Activated naive CD8-positive, alpha-beta T cell treated with anti-CD3 and anti-CD28 coated beads, Interleukin-2, amount 50 U/mL, for 16 hours (primary cell): ENCODE measurements at regions not wholly inside any gene's neighbourhood (a gene's known extent, or its start where the extent isn't known, plus 50 kb on each side); places are given as distances from the start of the nearest gene placed in this dataset.

ENCODE experiments used
- DNase-seq: peaks from one replicate; pipeline ENCODE4 v3.0.0-alpha.2; 2020; ENCODE audit warnings: low read depth, low spot score

DNA sequence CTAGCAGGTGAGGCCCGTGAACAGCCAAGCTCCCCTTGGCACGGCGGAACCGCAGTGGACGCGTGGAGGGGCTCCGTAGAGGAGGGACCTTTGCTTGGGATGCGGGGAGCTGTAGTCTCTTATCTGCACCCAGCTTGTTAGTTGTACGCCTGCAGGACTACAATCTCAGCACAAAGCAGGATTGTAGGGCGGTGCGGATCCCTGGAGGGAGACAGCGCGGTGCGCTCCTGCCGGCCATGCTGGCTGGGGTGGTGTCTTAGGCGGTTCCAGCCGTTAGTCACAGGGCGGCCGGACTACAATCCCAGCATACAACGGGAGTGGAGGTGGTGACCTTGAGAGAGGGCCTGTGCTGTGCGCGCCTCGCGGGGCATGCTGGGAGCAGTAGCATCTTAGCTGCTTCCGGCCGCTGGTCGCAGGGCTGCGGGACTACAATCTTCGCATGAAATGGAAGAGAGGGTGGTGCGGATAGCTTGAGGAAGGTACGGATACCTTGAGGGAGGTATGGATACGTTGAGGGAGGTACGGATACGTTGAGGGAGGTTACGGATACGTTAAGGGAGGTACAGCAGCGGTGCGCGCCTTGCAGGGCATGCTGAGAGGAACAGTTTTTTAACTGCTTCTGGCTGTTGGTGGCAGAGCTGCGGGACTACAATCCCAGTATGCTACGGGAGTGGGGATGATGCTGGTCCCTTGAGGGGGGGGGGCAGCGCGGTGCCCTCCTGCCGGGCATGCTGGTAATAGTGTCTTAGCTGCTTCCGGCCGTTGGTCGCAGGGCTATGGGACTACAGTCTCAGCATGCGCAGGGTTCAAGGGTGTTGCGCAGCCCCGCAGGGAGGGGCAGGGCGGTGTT is 1419.1 kb downstream of the UQCRFS1 start:
- peak; percentile 78 for DNase-seq

DNA sequence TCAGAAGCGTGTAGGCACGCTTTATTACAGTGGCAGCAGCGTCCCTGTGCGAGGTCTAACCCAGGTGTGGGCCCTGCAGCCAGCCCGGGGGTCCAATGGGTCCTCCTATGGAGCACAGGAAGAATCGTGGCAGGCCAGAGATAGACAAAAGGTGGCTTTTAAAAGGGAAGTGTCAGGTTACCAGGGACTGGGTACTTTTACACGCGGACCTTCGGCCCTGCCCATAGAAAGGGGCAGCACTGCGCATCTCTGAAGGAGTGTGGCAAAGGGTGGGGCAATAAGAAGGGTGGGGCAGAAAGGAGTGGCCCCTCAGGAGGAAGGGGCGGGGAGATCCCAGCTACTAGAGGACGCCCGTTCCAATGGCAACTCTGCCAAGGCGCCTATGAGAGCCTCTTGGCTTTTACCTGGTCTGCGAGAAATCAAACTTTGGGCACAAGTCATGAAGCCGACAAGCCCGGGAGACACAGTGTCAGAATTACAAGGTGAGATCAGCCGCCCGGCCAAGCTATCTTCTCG is 1419.8 kb downstream of the UQCRFS1 start:
- DNase-seq, result peak; percentile 44

DNA sequence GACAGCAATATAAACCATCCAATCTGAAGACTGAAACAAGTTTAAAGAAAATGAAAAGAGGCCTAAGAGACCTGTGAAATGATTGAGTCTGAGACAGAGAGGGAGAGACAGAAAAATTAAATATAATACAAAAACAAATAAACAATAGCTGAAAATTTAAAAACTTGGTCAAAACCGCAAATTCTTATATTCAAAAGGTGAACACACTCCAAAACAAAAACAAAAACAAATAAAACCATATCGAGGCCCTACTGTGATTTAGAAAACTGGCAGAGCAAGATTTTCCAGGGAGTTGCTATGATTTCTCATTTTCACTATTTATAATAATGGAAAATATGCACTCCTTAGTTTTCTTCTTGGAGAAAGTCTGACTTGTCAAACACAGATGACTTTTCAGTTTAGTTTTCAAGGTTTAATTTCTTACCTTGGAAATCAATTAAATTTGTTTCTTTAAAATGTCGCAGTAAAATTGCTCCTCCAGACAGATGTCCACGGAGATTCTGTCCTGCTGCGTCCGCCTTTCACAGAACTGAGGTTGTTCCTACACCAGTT is 1420.3 kb downstream of the UQCRFS1 start:
- no peak for DNase-seq

DNA sequence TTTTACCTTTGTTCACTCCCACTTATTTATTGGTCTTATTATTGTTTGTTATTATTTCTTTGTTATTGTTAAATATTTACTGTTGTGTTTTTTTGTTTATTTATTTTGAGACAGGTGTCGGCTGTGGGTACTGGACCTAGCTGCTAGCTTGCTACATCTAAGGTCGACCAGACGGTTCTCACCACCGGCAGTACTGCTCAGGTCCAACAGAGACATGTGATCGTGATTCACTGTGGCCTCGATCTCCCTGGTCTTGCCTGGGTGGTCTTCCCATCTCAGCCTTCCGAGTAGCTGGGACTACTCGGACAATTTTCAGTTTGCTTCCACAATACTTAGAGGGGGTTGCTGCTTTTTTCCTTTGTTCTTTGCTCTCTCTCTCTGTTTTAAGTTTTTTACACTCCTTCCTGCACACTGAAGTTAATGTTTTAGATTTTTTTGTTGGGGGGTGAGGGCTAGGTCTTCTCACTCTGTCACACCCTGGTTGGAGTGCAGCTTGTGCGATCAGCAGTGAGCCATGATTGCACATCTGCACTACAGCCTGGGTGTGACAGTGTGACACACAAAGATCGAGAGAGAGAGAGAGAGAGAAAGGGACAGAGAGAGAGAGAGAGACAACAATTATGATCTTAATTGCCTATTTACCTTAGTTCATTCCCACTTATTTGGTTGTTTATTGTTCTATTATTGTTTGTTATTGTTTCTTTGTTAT is 1432.4 kb downstream of the UQCRFS1 start:
- no peak for DNase-seq

DNA sequence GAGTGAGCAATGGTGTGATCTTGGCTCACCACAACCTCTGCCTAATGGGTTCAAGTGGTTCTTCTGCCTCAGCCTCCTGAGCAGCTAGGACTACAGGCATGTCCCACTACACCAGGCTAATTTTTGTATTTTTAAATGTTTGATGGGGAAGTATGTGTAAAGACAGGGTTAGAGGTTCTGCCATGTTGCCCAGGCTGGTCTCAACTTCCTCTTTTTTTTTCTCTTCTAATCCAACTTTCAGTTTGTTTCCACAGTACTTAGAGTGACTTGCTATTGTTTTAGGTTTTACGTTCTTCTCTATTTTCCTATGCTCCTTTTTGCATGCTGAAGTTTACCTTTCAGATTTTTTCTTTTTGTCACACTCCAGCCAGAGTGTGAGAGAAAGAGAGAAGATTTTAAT is 1433.0 kb downstream of the UQCRFS1 start:
- DNase-seq, result no peak

DNA sequence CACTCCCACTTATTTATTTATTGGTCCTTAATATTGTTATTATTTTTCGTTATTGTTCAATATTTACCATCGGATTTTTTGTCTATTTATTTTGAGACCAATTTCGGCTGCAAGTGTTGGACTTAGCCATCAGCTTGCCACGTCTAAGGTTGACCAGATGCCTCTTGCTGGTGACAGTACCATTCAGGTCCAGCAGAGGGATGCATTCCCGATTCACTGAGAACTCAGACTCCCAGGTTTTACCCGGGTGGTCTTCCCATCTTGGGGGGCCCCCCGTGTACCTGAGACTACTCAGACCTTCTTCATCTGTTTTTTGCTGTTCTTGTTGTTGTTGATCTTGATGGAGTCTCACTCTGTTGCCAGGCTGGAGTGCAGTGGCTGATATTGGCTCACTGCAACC is 1435.2 kb downstream of the UQCRFS1 start:
- no peak for DNase-seq

DNA sequence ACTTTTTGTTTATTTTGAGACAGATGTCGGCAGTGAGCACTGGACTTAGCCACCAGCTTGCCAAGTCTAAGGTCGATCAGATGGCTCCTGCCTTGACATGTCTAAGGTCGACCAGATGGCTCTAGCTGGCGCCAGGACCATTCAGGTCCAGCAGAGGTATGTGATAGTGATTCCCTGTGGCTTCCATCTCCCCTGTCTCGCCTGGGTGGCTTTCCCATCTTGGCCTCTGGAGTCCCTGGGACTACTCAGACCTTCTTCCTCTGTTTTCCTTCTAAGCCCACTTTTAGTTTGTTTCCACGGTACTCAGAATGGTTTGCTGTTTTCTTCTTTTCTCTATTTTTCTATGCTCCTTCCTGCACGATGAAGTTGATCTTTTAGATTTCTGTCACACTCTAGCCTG is 1435.7 kb downstream of the UQCRFS1 start:
- DNase-seq, result no peak

DNA sequence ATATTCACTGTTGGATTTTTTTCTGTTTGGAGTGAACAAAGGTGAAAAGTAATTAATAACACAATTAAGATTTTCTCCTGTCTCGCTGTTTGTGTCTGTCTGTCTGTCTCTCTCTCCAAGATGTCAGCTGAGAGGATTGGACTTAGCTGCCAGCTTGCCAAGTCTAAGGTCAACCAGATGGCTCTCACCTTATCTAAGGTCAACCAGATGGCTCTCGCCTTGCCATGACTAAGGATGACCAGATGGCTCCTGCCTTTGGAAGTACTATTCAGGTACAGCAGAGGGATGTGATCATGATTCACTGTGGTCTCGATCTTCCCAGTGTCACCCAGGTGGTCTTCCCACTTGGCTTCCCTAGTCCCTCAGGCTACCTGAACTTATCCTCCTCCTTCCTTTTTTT is 1436.4 kb downstream of the UQCRFS1 start:
- no peak for DNase-seq

DNA sequence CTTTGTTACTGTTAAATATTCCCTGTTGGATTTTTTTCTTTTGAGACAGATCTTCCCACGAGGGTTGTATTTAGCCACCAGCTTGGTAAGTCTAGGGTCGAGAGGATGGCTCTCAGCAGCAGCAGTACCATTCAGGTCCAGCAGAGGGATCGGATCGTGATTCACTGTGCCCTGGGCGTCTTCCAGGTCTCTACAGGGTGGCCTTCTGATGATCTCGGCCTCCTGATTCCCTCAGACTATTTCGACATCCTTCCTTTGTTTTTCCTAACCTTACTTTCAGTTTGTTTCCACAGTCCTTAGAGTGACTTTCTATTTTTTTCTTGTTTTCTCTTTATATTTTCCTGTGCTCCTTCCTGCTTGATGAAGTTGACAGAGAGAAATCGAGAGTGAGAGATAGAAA is 1436.9 kb downstream of the UQCRFS1 start:
- no peak for DNase-seq

DNA sequence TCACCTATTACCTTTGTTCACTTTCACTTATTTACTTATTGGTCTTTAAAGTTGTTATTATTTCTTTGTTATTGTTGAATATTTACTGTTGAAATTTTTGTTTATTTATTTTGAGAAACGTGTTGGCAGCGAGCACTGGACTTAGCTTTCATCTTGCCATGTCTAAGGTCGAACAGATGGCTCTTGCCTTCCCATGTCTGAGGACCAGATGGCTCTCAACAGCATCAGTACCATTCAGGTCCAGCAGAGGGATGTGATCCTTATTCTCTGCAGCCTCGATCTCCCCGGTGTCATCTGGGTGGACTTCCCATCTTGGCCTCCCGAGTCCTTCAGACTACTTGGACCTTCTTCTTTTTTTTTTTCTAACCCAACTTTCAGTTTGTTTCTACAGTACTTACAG is 1437.6 kb downstream of the UQCRFS1 start:
- DNase-seq, result no peak

DNA sequence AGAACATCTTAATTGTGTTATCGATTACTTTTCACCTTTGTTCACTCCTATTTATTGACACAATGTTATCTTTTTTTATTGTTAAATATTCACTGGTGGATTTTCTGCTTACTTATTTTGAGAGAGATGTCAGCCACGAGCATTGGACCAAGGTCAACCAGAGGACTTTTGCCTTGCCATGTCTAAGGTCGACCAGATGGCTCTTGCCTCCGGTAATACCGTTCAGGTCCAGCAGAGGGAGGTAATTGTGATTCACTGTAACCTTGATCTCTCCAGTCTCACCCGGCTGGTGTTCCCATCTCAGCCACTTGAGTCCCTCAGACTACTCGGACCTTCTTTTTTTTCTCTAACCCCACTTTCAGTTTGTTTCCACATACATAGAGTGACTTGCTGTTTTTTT is 1438.1 kb downstream of the UQCRFS1 start:
- no peak for DNase-seq

DNA sequence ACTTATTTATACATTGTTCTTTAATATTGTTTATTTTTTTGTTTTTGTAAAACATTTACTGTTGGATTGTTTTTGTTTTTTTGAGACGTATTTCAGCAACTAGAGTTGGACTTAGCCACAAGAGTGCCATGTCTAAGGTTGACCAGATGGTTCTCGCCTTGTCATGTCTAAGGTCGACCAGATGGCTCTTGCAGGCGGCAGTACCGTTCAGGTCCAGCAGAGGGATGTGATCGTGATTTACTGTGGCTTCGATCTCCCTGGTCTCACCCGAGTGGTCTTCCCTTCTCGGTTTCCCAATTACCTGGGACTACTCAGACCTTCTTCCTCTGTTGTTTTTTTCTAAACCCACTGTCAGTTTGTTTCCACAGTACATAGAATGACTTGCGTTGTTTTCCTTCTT is 1438.6 kb downstream of the UQCRFS1 start:
- DNase-seq, result no peak

DNA sequence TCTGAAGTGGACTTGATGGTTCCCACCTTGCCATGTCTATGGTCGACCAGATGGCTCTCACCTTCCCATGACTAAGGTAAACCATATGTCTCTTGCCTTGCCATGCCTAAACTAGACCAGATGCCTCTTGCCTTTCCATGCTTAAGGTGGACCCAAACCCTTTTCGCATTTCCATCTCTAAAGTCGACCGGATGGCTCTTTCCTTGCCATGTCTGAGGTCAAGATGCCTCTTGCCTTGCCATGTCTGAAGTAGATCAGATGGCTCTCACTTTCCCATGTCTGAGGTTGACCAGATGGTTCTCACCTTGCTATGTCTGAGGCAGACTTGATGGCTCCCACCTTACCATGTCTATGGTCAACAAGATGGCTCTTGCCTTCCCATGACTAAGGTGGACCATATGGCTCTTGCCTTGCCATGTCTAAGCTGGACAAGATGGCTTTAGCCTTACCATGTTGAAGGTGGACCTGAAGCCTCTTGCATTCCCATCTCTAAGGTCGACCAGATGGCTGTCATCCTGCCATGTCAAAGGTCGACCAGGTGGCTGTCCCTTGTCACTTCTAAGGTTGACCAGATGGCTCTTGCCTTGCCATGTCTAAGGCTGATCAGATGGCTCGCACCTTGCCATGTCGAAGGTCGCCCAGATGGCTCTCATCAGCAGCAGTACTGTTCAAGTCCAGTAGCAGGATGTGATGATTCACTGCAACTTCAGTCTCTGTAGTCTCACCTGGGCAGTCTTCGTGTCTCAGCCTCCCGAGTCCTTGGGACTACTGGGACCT is 1439.4 kb downstream of the UQCRFS1 start:
- DNase-seq, result no peak

DNA sequence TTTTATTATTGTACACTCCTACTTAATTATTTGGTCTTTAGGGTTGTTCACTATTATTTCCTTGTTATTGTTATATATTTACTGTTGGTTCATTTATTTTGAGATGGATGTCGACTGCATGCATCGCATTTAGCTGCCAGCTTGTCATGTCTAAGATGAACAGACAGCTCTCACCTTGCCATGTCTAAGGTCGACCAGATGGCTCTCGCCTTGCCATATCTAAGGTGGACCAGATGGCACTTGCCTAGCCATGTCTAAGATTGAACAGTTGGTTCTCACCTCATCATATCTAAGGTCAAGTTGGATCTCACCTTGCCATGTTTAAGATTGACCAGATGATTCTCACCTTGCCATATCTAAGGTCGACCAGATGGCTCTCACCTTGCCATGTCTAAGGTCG is 1440.9 kb downstream of the UQCRFS1 start:
- no peak for DNase-seq

DNA sequence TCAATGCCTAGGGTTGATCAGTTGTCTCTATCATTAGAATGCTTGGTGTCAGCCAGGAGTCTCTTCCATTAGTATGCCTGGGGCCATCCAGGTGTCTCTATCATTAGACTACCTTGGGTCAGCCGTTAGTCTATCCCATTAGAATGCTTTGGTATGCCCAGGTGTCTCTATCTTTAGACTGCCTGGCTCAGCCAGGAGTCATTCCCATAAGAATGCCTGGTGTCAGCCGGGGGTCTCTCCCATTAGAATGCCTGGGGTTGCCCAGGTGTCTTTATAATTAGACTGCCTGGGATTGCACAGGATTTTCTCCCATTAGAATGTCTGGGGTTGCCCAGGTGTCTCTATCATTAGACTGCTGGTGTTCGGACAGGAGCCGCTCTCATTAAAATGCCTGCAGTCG is 1442.9 kb downstream of the UQCRFS1 start:
- no peak for DNase-seq

DNA sequence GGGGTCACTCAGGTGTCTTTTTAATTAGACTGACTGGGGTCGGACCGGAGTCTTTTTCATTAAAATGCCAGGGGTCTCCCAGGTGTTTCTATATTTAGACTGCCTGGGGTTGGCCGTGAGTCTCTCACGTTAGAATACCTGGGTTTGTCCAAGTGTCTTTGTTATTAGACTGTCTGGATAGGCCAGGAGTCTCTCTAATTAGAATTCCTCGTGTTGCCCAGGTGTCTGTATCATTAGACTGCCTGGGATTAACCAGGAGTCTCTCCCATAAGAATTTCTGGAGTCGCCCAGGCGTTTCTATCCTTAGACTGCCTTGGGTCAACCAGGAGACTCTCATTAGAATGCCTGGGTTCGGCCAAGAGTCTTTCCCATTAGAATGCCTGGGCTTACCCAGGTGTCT is 1445.7 kb downstream of the UQCRFS1 start:
- no peak for DNase-seq

DNA sequence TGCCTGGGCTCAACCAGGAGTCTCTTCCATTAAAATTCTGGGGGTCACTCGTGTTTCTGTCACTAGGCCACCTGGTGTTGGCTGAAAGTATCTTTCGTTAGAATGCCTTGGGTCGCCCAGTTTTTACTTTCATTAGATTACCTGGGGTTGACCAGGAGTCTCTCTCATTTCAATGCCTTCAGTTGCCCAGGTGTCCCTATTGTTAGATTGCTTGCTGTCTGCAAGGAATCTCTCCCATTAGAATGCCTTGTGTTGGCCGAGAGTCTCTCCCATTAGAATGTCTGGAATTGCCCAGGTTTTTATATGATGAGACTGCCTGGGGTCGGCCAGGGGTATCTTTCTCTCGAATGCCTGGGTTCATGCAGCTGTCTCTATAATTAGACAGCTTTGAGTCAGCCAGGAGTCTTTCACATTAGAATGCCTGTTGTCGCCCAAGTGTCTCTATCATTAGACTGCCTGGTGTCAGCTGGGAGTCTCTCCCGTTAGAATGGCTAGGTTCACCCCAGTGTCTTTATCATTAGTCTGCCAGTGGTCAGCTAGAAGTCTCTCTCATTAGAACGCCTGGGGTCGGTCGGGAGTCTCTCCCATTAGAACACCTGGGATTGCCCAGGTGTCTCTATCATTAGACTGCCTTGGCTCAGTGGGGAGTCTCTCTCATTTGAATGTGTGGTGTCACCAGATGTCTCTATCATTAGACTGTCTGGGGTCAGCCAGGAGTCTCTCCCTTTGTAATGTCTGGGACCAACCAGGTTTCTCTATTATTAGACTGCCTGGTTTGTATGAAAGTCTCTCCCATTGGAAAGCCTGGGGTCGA is 1446.8 kb downstream of the UQCRFS1 start:
- no peak for DNase-seq

DNA sequence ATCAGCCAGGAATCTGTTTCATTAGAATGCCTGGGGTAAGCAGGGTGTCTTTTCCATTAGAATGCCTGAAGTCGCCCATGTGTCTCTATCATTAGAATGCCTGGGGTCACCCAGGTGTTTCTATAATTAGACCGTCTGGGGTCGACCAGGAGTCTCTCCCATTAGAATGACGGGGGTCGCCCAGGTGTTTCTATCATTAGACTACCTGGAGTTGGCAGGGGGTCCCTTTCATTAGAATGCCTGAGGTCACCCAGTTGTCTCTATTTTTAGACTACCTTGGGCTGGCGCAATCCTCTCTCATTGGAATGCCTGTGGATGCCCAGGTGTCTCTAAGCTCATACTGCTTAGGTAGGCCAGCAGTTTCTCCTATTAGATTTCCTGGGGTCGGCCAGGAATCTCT is 1447.6 kb downstream of the UQCRFS1 start:
- DNase-seq, result no peak

DNA sequence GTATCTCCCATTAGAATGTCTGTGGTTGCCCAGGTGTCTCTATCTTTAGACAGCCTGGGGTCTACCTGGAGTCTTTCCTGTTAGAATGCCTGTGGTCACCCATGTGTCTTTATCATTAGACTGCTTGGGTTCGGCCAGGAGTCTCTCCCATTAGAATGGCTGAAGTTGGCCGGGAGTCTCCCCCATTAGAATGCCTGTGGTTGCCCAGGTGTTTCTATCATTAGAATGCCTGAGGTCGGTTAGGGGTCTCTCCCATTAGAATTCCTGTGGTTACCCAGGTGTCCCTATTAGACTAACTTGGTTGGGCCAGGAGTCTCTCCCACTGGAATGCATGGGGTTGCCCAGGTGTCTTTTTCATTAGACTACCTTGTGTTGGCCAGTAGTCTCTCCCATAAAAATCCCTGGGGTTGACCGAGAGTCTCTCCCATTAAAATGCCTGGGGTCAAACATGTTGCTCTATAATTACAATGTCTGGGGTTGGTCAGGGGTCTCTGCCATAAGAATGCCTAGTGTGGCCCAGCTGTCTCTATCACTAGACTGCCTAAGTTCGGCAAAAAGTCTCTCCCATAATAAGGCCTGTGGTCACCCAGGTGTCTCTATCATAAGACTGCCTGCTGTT is 1448.7 kb downstream of the UQCRFS1 start:
- DNase-seq, result no peak

DNA sequence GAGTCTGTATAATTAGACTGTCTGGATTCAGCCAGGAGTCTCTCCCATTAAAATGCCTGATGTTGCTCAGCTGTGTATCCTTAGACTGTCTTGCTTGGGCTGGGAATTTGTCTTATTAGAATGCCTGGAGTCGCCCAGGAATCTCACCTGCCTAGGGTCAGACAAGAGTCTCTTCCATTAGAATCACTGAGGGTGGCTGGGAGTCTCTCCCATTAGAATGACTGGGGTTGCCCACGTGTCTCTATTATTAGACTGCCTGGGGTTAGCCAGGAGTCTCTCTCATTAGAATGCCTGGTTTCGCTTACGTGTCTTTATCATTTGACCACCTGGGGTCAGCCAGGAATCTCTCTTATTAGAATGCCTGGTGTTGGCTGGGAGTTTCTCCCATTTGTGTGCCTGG is 1450.0 kb downstream of the UQCRFS1 start:
- no peak for DNase-seq

DNA sequence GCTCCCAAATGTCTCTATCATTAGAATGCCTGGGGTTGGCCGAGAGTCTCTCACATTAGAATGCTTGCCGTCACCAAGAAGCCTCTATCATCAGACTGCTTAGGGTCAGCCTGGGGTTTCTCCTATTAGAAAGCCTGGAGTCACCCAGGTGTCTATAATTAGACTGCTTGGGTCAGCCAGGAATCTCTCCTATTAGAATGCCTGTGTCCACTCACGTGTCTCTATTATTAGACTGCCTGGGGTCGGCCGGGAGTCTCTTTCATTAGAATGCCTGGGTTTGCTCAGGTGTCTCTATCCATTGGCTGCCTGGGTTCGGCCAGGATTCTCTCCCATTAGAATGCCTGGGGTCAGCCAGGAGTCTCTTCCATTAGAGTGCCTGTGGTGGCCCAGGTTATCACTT is 1453.1 kb downstream of the UQCRFS1 start:
- DNase-seq, result no peak
